Glomerular visceral epithelial cell (primary cell): ENCODE measurements at regions not wholly inside any gene's neighbourhood (a gene's known extent, or its start where the extent isn't known, plus 50 kb on each side); places are given as distances from the start of the nearest gene placed in this dataset.

Experiments used
- DNase-seq: peaks from one replicate; pipeline ENCODE4 v3.0.0-alpha.2; 2016; ENCODE audit errors: extremely low spot score

- peak; percentile 15 for DNase-seq
These were observed 287.0 kb downstream of the EPHA4 start for GRCh38 chr2:221285148-221285547.

GRCh38 chr2:221286406-221286805 lies 285.7 kb downstream of the EPHA4 start:
- peak; percentile 8 for DNase-seq

- DNase-seq, result peak; percentile 12
These were observed 282.7 kb downstream of the EPHA4 start for GRCh38 chr2:221289389-221289788.

- no peak for DNase-seq
These were observed 282.3 kb downstream of the EPHA4 start for GRCh38 chr2:221289846-221290245.

GRCh38 chr2:221293949-221294742 lies 278.0 kb downstream of the EPHA4 start:
- no peak for DNase-seq

- DNase-seq, result no peak
These were observed 267.2 kb downstream of the EPHA4 start for GRCh38 chr2:221304916-221305315.

- DNase-seq, result no peak
These were observed 263.5 kb downstream of the EPHA4 start for GRCh38 chr2:221308507-221309066.

- DNase-seq, result no peak
These were observed 262.1 kb downstream of the EPHA4 start for GRCh38 chr2:221309892-221310583.

- DNase-seq, result no peak
These were observed 261.4 kb downstream of the EPHA4 start for GRCh38 chr2:221310730-221311129.

GRCh38 chr2:221312634-221313033 lies 259.5 kb downstream of the EPHA4 start:
- DNase-seq, result no peak

GRCh38 chr2:221314786-221315185 lies 257.3 kb downstream of the EPHA4 start:
- no peak for DNase-seq

GRCh38 chr2:221318376-221319130 lies 253.6 kb downstream of the EPHA4 start:
- DNase-seq, result no peak

GRCh38 chr2:221322741-221323140 lies 249.4 kb downstream of the EPHA4 start:
- DNase-seq, result no peak

- DNase-seq, result no peak
These were observed 248.6 kb downstream of the EPHA4 start for GRCh38 chr2:221323513-221323912.

GRCh38 chr2:221330436-221330835 lies 241.7 kb downstream of the EPHA4 start:
- DNase-seq, result no peak

- DNase-seq, result no peak
These were observed 237.5 kb downstream of the EPHA4 start for GRCh38 chr2:221334481-221335218.

GRCh38 chr2:221335219-221335752 lies 236.8 kb downstream of the EPHA4 start:
- no peak for DNase-seq

GRCh38 chr2:221336967-221337366 lies 235.1 kb downstream of the EPHA4 start:
- no peak for DNase-seq

- DNase-seq, result no peak
These were observed 234.0 kb downstream of the EPHA4 start for GRCh38 chr2:221337957-221338685.

GRCh38 chr2:221342388-221342787 lies 229.7 kb downstream of the EPHA4 start:
- DNase-seq, result no peak

GRCh38 chr2:221343524-221343923 lies 228.6 kb downstream of the EPHA4 start:
- DNase-seq, result no peak
